Caco-2 (cell line): ENCODE measurements at regions not wholly inside any gene's neighbourhood (a gene's known extent, or its start where the extent isn't known, plus 50 kb on each side); places are given as distances from the start of the nearest gene placed in this dataset.

Source experiments
- BruUV-seq: library from RNA; stranded (reverse); fragments of 400-500 nt; replicated peaks from 2 replicates; lab custom pipeline; 2021; lab: Mats Ljungman, UMichigan
- CTCF ChIA-PET: fragments of 300-600 bp; sonication (Branson Sonifier 250); formaldehyde crosslinking; loops from one replicate; lab custom pipeline; 2022; ENCODE audit warnings: antibody characterized with exemption; lab: Charles Lee
- POLR2A ChIA-PET: fragments of 300-600 bp; sonication (Branson Sonifier 250); formaldehyde crosslinking; loops from one replicate; lab custom pipeline; 2022; ENCODE audit warnings: antibody characterized with exemption; lab: Charles Lee
- DNase-seq, 2 experiments: peaks; one replicate each; pipeline versions ENCODE4 v3.0.0 to v3.0.0-alpha.2; 2020 to 2022
- H3K27me3 ChIP-seq: replicated peaks from 2 replicates; pipeline ENCODE4 v1.6.0; 2011; ENCODE audit warnings: low read length; ENCODE audit not compliant: control insufficient read depth, insufficient read depth
- H3K36me3 ChIP-seq: 2 replicates; pipeline ENCODE4 v1.5.1; 2011; ENCODE audit warnings: low read length; ENCODE audit not compliant: control insufficient read depth, insufficient read depth
- H3K4me1 ChIP-seq: fragments of 250-450 bp; sonication (Bioruptor Pico); 2 replicates; pipeline ENCODE4 v1.5.1; 2020; ENCODE audit warnings: mild to moderate bottlenecking
- H3K4me3 ChIP-seq: 2 replicates; pipeline ENCODE4 v1.5.1; 2011; ENCODE audit warnings: low read depth, mild to moderate bottlenecking, control low read depth, low read length
- H3K9me3 ChIP-seq: fragments of 250-450 bp; sonication (Bioruptor Pico); 2 replicates; pipeline ENCODE4 v1.5.1; 2020; ENCODE audit warnings: mild to moderate bottlenecking, moderate library complexity
- H3K27ac Mint-ChIP-seq: one replicate; pipeline ENCODE4 v1.8.0; 2022; ENCODE audit warnings: mixed read lengths; ENCODE audit not compliant: unreplicated experiment
- H3K27me3 Mint-ChIP-seq: one replicate; pipeline ENCODE4 v1.8.0; 2022; ENCODE audit warnings: mixed read lengths; ENCODE audit not compliant: insufficient read depth, unreplicated experiment
- H3K36me3 Mint-ChIP-seq: one replicate; pipeline ENCODE4 v1.8.0; 2022; ENCODE audit warnings: mild to moderate bottlenecking, mixed read lengths; ENCODE audit not compliant: insufficient read depth, unreplicated experiment
- H3K4me1 Mint-ChIP-seq: one replicate; pipeline ENCODE4 v1.8.0; 2022; ENCODE audit warnings: low read depth, mixed read lengths; ENCODE audit not compliant: unreplicated experiment
- H3K4me3 Mint-ChIP-seq: one replicate; pipeline ENCODE4 v1.8.0; 2022; ENCODE audit warnings: mild to moderate bottlenecking, moderate library complexity, mixed read lengths; ENCODE audit not compliant: unreplicated experiment
- H3K9me3 Mint-ChIP-seq: one replicate; pipeline ENCODE4 v1.8.0; 2022; ENCODE audit warnings: mixed read lengths; ENCODE audit not compliant: unreplicated experiment
- CTCF ChIP-seq, 2 experiments: fragments of 200-600 bp in 1 of 2; IDR thresholded peaks; 1 replicate in 1 of 2; 2 replicates in 1 of 2; pipeline versions ENCODE4 v1.5.1 to v1.8.0; 2011 to 2022; ENCODE audit warnings: antibody characterized with exemption in 1 of 2, control low read depth in 1 of 2, inconsistent platforms in 1 of 2, low read depth in 1 of 2, low read length in 1 of 2, mild to moderate bottlenecking in 1 of 2, moderate library complexity in 1 of 2; ENCODE audit not compliant: insufficient read depth in 1 of 2, severe bottlenecking in 1 of 2, unreplicated experiment in 1 of 2
- intact Hi-C: fragments of 100-400 bp; cut with micrococcal nuclease; formaldehyde crosslinking; loops from one replicate; pipeline ENCODE4 v1.10.0; 2022; ENCODE audit not compliant: unreplicated experiment

- Histone ChIP-seq H3K4me1 (no peaks in the 10 kb centered on the region), H3K9me3 (no peaks in the 10 kb centered on the region; the same call in 1 of the 2 replicates), H3K4me3 (no peak overlapping the region), H3K27me3 (no peaks in the 10 kb centered on the region), H3K36me3 (no peaks in the 10 kb centered on the region)
- CTCF ChIA-PET: interaction anchor here (0.5 kb wide), 1 partner anchor 12 kb away, joined by 4 read pairs; no protein-coding TSS in a partner anchor
- no peak overlapping the region for H3K4me3 Mint-ChIP-seq
- H3K4me1 Mint-ChIP-seq: peaks cover 6% of the 10 kb centered on the region
- TF ChIP-seq CTCF (IDR thresholded peaks at IDR 0.05; ENCODE audit: insufficient read depth in 1 of 2, low read depth in 1 of 2, low read length in 1 of 2, severe bottlenecking in 1 of 2, unreplicated experiment in 1 of 2): no peak
- H3K9me3 Mint-ChIP-seq: no peaks in the 10 kb centered on the region
- intact Hi-C loops: no loop called here
- POLR2A ChIA-PET: no interaction called here
- no peak overlapping the region for H3K27ac Mint-ChIP-seq
- no peaks in the 10 kb centered on the region for H3K36me3 Mint-ChIP-seq
- DNase-seq: no peak
- peaks cover 6% of the 10 kb centered on the region for H3K27me3 Mint-ChIP-seq
- BruUV-seq: no TSS peak
Observed at GRCh38 chr7:98724591-98724990, 107.5 kb downstream of the NPTX2 start.

GRCh38 chr7:98727146-98727709 lies 110.1 kb downstream of the NPTX2 start:
- no peak overlapping the region for H3K27ac Mint-ChIP-seq
- POLR2A ChIA-PET: no interaction called here
- H3K4me3 Mint-ChIP-seq: no peak overlapping the region
- no peaks in the 10 kb centered on the region for H3K36me3 Mint-ChIP-seq
- H3K4me1 ChIP-seq: no peaks in the 10 kb centered on the region
- peaks cover 6% of the 10 kb centered on the region for H3K27me3 Mint-ChIP-seq
- TF ChIP-seq CTCF (IDR thresholded peaks at IDR 0.05; ENCODE audit: insufficient read depth in 1 of 2, low read depth in 1 of 2, low read length in 1 of 2, severe bottlenecking in 1 of 2, unreplicated experiment in 1 of 2): no peak
- CTCF ChIA-PET: no interaction called here
- no peaks in the 10 kb centered on the region for H3K27me3 ChIP-seq
- no peaks in the 10 kb centered on the region for H3K9me3 Mint-ChIP-seq
- H3K36me3 ChIP-seq: no peaks in the 10 kb centered on the region
- intact Hi-C loops: no loop called here
- no peak overlapping the region for H3K4me3 ChIP-seq
- no peaks in the 10 kb centered on the region; the same call in 1 of the 2 replicates for H3K9me3 ChIP-seq
- no TSS peak for BruUV-seq
- no peak for DNase-seq
- H3K4me1 Mint-ChIP-seq: peaks cover 6% of the 10 kb centered on the region

GRCh38 chr7:98728555-98728954 lies 111.5 kb downstream of the NPTX2 start:
- Histone ChIP-seq H3K4me1 (no peaks in the 10 kb centered on the region), H3K4me3 (no peak overlapping the region), H3K9me3 (no peaks in the 10 kb centered on the region; the same call in none of the 2 replicates), H3K36me3 (no peaks in the 10 kb centered on the region), H3K27me3 (no peaks in the 10 kb centered on the region)
- POLR2A ChIA-PET: no interaction called here
- CTCF ChIA-PET: interaction anchor here (0.6 to 0.7 kb wide), 2 partner anchors 266 to 312 kb away, joined by 3 to 7 read pairs; no protein-coding TSS in a partner anchor
- H3K36me3 Mint-ChIP-seq: no peaks in the 10 kb centered on the region
- peaks cover 6% of the 10 kb centered on the region for H3K27me3 Mint-ChIP-seq
- intact Hi-C loops: no loop called here
- H3K4me1 Mint-ChIP-seq: peaks cover 6% of the 10 kb centered on the region
- no peak for DNase-seq
- TF ChIP-seq CTCF (IDR thresholded peaks at IDR 0.05; ENCODE audit: insufficient read depth in 1 of 2, low read depth in 1 of 2, low read length in 1 of 2, severe bottlenecking in 1 of 2, unreplicated experiment in 1 of 2): no peak
- no TSS peak for BruUV-seq
- no peak overlapping the region for H3K27ac Mint-ChIP-seq
- no peaks in the 10 kb centered on the region for H3K9me3 Mint-ChIP-seq
- H3K4me3 Mint-ChIP-seq: no peak overlapping the region
